IMR-90 (cell line): ENCODE measurements at regions not wholly inside any gene's neighbourhood (a gene's known extent, or its start where the extent isn't known, plus 50 kb on each side); places are given as distances from the start of the nearest gene placed in this dataset.

Experiments
- ATAC-seq: fragments of 200-7000 bp; cut with Tn5 transposase; 2 replicates; pipeline ENCODE4 v1.9.1; 2020; ENCODE audit warnings: low read depth, mild to moderate bottlenecking, moderate library complexity
- BruUV-seq: library from RNA; stranded (reverse); fragments of 400-500 nt; replicated peaks from 2 replicates; lab custom pipeline; 2021; lab: Mats Ljungman, UMichigan
- CTCF ChIA-PET: fragments of 300-600 bp; formaldehyde crosslinking; extraction: SDS; loops from one replicate; lab custom pipeline; 2021; ENCODE audit warnings: antibody characterized with exemption; lab: Yijun Ruan, JAX
- POLR2A ChIA-PET: fragments of 300-600 bp; sonication (Branson Sonifier 250); formaldehyde crosslinking; loops from one replicate; lab custom pipeline; 2022; ENCODE audit warnings: antibody characterized with exemption; ENCODE audit not compliant: unreplicated experiment; lab: Charles Lee
- DNase-seq: peaks from one replicate; pipeline ENCODE4 v3.0.0; 2013
- H2AFZ ChIP-seq: replicated peaks from 2 replicates; pipeline ENCODE3; 2013; ENCODE audit warnings: low read length, mild to moderate bottlenecking; ENCODE audit not compliant: poor library complexity
- H2AK5ac ChIP-seq: 2 replicates; pipeline ENCODE4 v1.6.1; 2013; ENCODE audit warnings: low read depth, low read length, inconsistent platforms
- H2AK9ac ChIP-seq: replicated peaks from 2 replicates; pipeline ENCODE3; 2013; ENCODE audit warnings: mild to moderate bottlenecking, low read depth, low read length, moderate library complexity; ENCODE audit not compliant: poor library complexity
- H2BK120ac ChIP-seq: 2 replicates; pipeline ENCODE4 v1.6.1; 2013; ENCODE audit warnings: low read depth, low read length, inconsistent platforms
- H2BK15ac ChIP-seq: 3 replicates; pipeline ENCODE4 v1.6.1; 2013; ENCODE audit warnings: low read depth, low read length, inconsistent platforms
- H2BK20ac ChIP-seq: 2 replicates; pipeline ENCODE4 v1.6.1; 2013; ENCODE audit warnings: low read depth, mild to moderate bottlenecking, inconsistent platforms, low read length, moderate library complexity
- H2BK5ac ChIP-seq: 2 replicates; pipeline ENCODE4 v1.6.1; 2013; ENCODE audit warnings: mild to moderate bottlenecking, low read depth, low read length, inconsistent platforms; ENCODE audit not compliant: poor library complexity, severe bottlenecking
- H3K14ac ChIP-seq: replicated peaks from 2 replicates; pipeline ENCODE4 v1.6.1; 2013; ENCODE audit warnings: low read depth, low read length, inconsistent platforms
- H3K18ac ChIP-seq: 2 replicates; pipeline ENCODE4 v1.6.1; 2013; ENCODE audit warnings: low read depth, low read length, control low read depth
- H3K23ac ChIP-seq: 2 replicates; pipeline ENCODE4 v1.6.1; 2013; ENCODE audit warnings: low read depth, low read length, inconsistent platforms
- H3K27ac ChIP-seq: 2 replicates; pipeline ENCODE4 v1.5.1; 2013; ENCODE audit warnings: mild to moderate bottlenecking, control low read depth, low read length; ENCODE audit not compliant: insufficient read depth
- H3K27me3 ChIP-seq: 2 replicates; pipeline ENCODE4 v1.6.1; 2013; ENCODE audit warnings: low read length; ENCODE audit not compliant: control insufficient read depth, insufficient read depth
- H3K36me3 ChIP-seq: 2 replicates; pipeline ENCODE4 v1.6.1; 2013; ENCODE audit warnings: low read length, mixed read lengths; ENCODE audit not compliant: control insufficient read depth, insufficient read depth
- H3K4ac ChIP-seq: 2 replicates; pipeline ENCODE4 v1.6.1; 2013; ENCODE audit warnings: low read depth, low read length, inconsistent platforms
- H3K4me1 ChIP-seq: 2 replicates; pipeline ENCODE4 v1.6.1; 2013; ENCODE audit warnings: low read length, mixed read lengths; ENCODE audit not compliant: control insufficient read depth, insufficient read depth
- H3K4me2 ChIP-seq: 2 replicates; pipeline ENCODE4 v1.6.1; 2013; ENCODE audit warnings: low read depth, mild to moderate bottlenecking, control low read depth, low read length, moderate library complexity
- H3K4me3 ChIP-seq: 2 replicates; pipeline ENCODE4 v1.5.1; 2013; ENCODE audit warnings: low read depth, mild to moderate bottlenecking, control low read depth, low read length, moderate library complexity; ENCODE audit not compliant: insufficient read depth
- H3K56ac ChIP-seq: 2 replicates; pipeline ENCODE4 v1.6.1; 2013; ENCODE audit warnings: low read length, inconsistent platforms; ENCODE audit not compliant: insufficient read depth; ENCODE audit errors: extremely low read depth
- H3K79me1 ChIP-seq, 2 experiments: 2 replicates each; pipeline ENCODE4 v1.6.1; 2013; ENCODE audit warnings: low read length in 2 of 2, inconsistent platforms in 1 of 2, low read depth in 1 of 2
- H3K9ac ChIP-seq: 2 replicates; pipeline ENCODE4 v1.6.1; 2013; ENCODE audit warnings: low read depth, low read length, control low read depth
- H3K9me1 ChIP-seq: 2 replicates; pipeline ENCODE4 v1.6.1; 2013; ENCODE audit warnings: low read length, inconsistent platforms; ENCODE audit not compliant: insufficient read depth
- H3K9me3 ChIP-seq: 2 replicates; pipeline ENCODE4 v1.6.1; 2013; ENCODE audit warnings: low read length; ENCODE audit not compliant: control insufficient read depth, insufficient read depth
- H4K20me1 ChIP-seq: 2 replicates; pipeline ENCODE4 v1.6.1; 2013; ENCODE audit warnings: low read length, inconsistent platforms; ENCODE audit not compliant: insufficient read depth
- H4K5ac ChIP-seq: 2 replicates; pipeline ENCODE4 v1.6.1; 2013; ENCODE audit warnings: mild to moderate bottlenecking, low read depth, low read length, control low read depth
- H4K8ac ChIP-seq, 2 experiments: 2 replicates each; pipeline ENCODE4 v1.6.1; 2013; ENCODE audit warnings: low read depth in 2 of 2, low read length in 2 of 2, control low read depth in 1 of 2, inconsistent platforms in 1 of 2
- H4K91ac ChIP-seq: 2 replicates; pipeline ENCODE4 v1.6.1; 2013; ENCODE audit warnings: low read depth, low read length, inconsistent platforms; ENCODE audit not compliant: insufficient read depth
- CEBPB ChIP-seq: IDR thresholded peaks from 2 replicates; pipeline ENCODE4 v1.6.1; 2012; ENCODE audit warnings: low read depth, low read length, improper control_type of control experiment
- CHD1 ChIP-seq: IDR thresholded peaks from 2 replicates; pipeline ENCODE4 v1.6.1; 2012; ENCODE audit warnings: low read depth, low read length, improper control_type of control experiment
- FOS ChIP-seq: fragments of 150-350 bp; IDR thresholded peaks from 2 replicates; pipeline ENCODE4 v1.6.1; 2016; ENCODE audit warnings: low read depth, low read length
- MAFK ChIP-seq: IDR thresholded peaks from 2 replicates; pipeline ENCODE4 v1.6.1; 2012; ENCODE audit warnings: low read depth, low read length, improper control_type of control experiment
- MXI1 ChIP-seq: IDR thresholded peaks from 2 replicates; pipeline ENCODE4 v1.6.1; 2012; ENCODE audit warnings: low read depth, mild to moderate bottlenecking, low read length, moderate library complexity, borderline replicate concordance
- NFE2L2 ChIP-seq: fragments of 150-350 bp; IDR thresholded peaks from 2 replicates; pipeline ENCODE4 v1.6.1; 2016; ENCODE audit warnings: low read depth, mild to moderate bottlenecking, low read length
- POLR2A ChIP-seq: IDR thresholded peaks from 2 replicates; pipeline ENCODE4 v1.6.1; 2012; ENCODE audit warnings: mild to moderate bottlenecking, low read depth, low read length
- SMC3 ChIP-seq: fragments of 150-350 bp; IDR thresholded peaks from 2 replicates; pipeline ENCODE4 v1.6.1; 2016; ENCODE audit warnings: low read depth, mild to moderate bottlenecking, antibody characterized with exemption, low read length, moderate library complexity
- WGBS, 2 experiments: methylation state at CpG; one replicate each; pipeline versions ENCODE4 v1.1.5 to v1.1.7; 2013; ENCODE audit warnings: missing lambda C conversion rate in 2 of 2; ENCODE audit not compliant: insufficient read length in 1 of 2; ENCODE audit errors: extremely low coverage in 2 of 2; 5-methylcytosine and 5-hydroxymethylcytosine counted together
- dilution Hi-C: fragments of 300-500 bp; cut with HindIII; formaldehyde crosslinking; loops from one replicate; pipeline ENCODE4 v1.14.3; 2018; ENCODE audit warnings: low sequenced_read_pairs; ENCODE audit not compliant: unreplicated experiment
- in situ Hi-C: fragments of 300-500 bp; cut with MboI; formaldehyde crosslinking; loops from 3 replicates; pipeline ENCODE4 v1.14.3; 2019; ENCODE audit warnings: low sequenced_read_pairs, inconsistent platforms, mixed read lengths
- intact Hi-C: fragments of 100-400 bp; cut with micrococcal nuclease; formaldehyde crosslinking; loops from 2 replicates; pipeline ENCODE4 v1.10.0; 2022
- TF ChIP-seq, protein P1 (sequence below): conservative IDR thresholded peaks from 2 replicates; pipeline ENCODE4 v1.5.1; 2012; ENCODE audit warnings: mild to moderate bottlenecking, low read depth, low read length, improper control_type of control experiment

DNA sequence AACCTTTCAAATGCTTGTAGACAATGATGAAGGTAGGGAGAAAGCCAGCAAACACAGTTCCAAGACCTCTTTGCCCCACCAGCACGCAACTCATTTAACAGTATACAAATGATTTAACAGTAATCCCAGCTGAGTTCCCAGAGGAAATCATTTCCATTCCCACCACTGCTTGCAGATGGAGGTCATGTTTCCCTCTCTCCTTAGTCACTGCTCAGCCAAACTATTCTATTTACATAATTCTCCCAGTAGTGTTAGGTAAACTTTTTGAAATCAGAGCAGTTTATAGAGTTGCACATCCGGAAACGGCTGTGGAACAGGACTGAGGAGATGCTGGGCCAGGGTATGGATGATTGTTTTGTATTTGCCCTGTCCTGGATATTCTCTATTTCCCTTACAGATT is 328.5 kb downstream of the FIGN start:
- TF ChIP-seq NFE2L2 (no peak), MXI1 (no peak), CHD1 (no peak), FOS (no peak), MAFK (no peak), POLR2A (no peak), CEBPB (no peak), SMC3 (no peak)
- TF ChIP-seq, protein P1, sequence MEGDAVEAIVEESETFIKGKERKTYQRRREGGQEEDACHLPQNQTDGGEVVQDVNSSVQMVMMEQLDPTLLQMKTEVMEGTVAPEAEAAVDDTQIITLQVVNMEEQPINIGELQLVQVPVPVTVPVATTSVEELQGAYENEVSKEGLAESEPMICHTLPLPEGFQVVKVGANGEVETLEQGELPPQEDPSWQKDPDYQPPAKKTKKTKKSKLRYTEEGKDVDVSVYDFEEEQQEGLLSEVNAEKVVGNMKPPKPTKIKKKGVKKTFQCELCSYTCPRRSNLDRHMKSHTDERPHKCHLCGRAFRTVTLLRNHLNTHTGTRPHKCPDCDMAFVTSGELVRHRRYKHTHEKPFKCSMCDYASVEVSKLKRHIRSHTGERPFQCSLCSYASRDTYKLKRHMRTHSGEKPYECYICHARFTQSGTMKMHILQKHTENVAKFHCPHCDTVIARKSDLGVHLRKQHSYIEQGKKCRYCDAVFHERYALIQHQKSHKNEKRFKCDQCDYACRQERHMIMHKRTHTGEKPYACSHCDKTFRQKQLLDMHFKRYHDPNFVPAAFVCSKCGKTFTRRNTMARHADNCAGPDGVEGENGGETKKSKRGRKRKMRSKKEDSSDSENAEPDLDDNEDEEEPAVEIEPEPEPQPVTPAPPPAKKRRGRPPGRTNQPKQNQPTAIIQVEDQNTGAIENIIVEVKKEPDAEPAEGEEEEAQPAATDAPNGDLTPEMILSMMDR: no peak
- Histone ChIP-seq H3K36me3 (no peaks in the 10 kb centered on the region), H2BK5ac (no peak overlapping the region), H3K14ac (no peak overlapping the region), H3K9ac (no peak overlapping the region), H3K4ac (no peak overlapping the region), H3K9me3 (no peaks in the 10 kb centered on the region), H4K8ac (no peak overlapping the region), H3K27ac (no peak overlapping the region), H3K4me1 (no peaks in the 10 kb centered on the region), H3K9me1 (no peaks in the 10 kb centered on the region), H3K4me2 (no peak overlapping the region), H4K20me1 (no peaks in the 10 kb centered on the region), H3K56ac (no peak overlapping the region), H2AK9ac (no peak overlapping the region), H3K79me1 (no peaks in the 10 kb centered on the region), H3K18ac (no peak overlapping the region), H3K27me3 (no peaks in the 10 kb centered on the region), H4K5ac (no peak overlapping the region), H4K91ac (no peak overlapping the region), H2BK120ac (no peak overlapping the region), H3K4me3 (no peak overlapping the region), H2AFZ (no peak overlapping the region), H3K23ac (no peak overlapping the region), H2BK20ac (no peak overlapping the region), H2BK15ac (no peak overlapping the region), H2AK5ac (no peak overlapping the region)
- ATAC-seq (peak; percentile 81), DNase-seq (peak; percentile 18)
- dilution Hi-C loops: no loop called here
- no TSS peak for BruUV-seq
- in situ Hi-C loops: no loop called here
- ChIA-PET CTCF (no interaction called here), POLR2A (no interaction called here)
- intact Hi-C loops: no loop called here
- WGBS, 2 experiments: no CpG with 5 or more reads among the region's 3 CpGs
